GM12892 (cell line): ENCODE measurements at regions not wholly inside any gene's neighbourhood (a gene's known extent, or its start where the extent isn't known, plus 50 kb on each side); places are given as distances from the start of the nearest gene placed in this dataset.

Experiments used
- POLR2A ChIP-seq: IDR thresholded peaks from 2 replicates; pipeline ENCODE4 v1.6.1; 2011; ENCODE audit warnings: low read depth, low read length, control low read depth
- POLR2AphosphoS5 ChIP-seq: IDR thresholded peaks from 2 replicates; pipeline ENCODE4 v1.6.1; 2011; ENCODE audit warnings: low read depth, low read length, control low read depth

DNA sequence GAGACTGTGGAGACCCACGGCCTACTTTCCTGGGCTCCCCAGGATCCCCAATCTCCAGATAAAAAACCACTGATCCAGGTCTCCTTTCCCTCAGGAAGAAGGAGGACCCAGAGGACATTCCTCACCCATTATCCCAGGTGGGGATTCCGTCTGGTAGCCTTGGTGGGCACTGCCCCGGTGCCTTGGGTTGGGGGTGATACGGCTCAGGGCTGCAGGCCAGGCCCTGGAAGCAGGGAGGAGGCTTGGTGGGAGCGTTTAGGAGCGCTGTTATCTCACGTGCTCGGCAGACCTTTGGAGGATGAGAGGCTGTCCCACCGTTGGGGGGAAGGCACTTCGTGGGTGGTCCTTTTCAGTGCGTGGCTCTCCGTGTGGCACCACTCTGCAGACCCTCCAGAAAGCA, 926.3 kb downstream of the BRD1 start:
- TF ChIP-seq POLR2A (no peak), POLR2AphosphoS5 (no peak)
